ENCODE measurements at regions not wholly inside any gene's neighbourhood (a gene's known extent, or its start where the extent isn't known, plus 50 kb on each side); places are given as distances from the start of the nearest gene placed in this dataset.
"Not testable (repeated sequence)": the region's sequence is repeated elsewhere in the genome, so short reads cannot be mapped to it uniquely, and the experiment has no call there.

- DNase-seq: no peak
These were observed 117.7 kb upstream of the GRM7 start for GRCh38 chr3:6743067-6743720.

DNA sequence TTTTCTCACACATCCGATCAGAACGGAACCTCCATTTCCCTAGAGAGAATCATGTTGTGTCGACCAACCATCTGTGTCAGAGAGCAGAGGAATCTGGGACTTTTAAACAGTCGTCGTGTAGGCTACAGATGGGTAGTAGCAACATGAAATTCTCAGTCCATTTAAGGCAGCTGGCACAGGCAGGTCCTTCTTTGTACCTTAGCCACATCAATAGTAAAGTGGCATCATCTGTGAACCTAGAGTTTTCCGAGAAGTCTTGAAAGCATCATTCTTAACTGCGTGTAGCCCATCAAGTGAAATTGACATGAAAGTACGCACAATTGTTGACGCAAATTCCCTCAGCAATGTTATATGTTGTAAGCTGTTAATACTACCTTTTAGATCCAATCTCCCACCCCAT, 114.5 kb upstream of the GRM7 start:
- no peak for DNase-seq

GRCh38 chr3:6747017-6747416, 113.9 kb upstream of the GRM7 start:
- no peak for DNase-seq

DNA sequence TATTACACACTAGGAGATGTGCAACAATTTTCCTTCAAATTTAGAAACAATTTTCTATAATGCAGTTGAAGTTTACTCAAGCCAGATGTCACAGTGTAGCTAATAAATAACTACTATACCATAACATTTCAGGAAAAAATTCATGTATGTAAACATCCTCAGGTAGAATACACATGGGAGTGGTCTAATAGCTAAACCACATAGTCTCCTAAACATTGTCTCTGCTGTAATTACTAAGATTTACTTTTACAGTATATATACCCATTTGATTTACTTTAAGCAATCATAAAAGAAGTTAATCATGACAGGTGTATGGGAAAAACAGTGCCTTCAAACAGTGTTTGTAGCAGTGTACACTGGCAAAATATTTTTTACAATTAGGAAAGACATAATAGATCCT, 110.1 kb upstream of the GRM7 start:
- no peak for DNase-seq

- no peak for DNase-seq
These were observed 107.4 kb upstream of the GRM7 start for GRCh38 chr3:6753536-6753935.

DNA sequence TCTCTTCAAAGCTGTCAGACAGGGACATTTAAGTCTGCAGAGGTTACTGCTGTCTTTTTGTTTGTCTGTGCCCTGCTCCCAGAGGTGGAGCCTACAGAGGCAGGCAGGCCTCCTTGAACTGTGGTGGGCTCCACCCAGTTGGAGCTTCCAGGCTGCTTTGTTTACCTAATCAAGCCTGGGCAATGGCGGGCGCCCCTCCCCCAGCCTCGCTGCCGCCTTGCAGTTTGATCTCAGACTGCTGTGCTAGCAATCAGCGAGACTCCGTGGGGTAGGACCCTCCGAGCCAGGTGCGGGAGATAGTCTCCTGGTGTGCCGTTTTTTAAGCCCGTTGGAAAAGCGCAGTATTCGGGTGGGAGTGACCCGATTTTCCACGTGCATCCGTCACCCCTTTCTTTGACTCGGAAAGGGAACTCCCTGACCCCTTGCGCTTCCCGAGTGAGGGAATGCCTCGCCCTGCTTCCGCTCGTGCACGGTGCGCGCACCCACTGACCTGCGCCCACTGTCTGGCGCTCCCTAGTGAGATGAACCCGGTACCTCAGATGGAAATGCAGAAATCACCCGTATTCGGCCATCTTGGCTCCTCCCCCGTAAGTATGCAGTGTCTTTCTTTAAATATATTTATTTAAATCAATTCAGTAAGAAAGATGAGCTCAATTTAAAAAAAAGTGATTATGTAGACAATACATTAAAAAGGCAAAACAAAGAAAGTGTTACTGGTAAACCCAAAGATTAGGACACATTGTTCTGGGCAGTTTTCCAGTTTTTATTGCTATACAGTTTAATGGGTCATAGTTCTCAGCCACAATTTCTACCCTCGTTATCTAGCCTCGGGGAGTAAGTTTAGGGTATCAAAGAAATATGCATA, 91.2 kb upstream of the GRM7 start:
- DNase-seq: not testable (repeated sequence)

DNA sequence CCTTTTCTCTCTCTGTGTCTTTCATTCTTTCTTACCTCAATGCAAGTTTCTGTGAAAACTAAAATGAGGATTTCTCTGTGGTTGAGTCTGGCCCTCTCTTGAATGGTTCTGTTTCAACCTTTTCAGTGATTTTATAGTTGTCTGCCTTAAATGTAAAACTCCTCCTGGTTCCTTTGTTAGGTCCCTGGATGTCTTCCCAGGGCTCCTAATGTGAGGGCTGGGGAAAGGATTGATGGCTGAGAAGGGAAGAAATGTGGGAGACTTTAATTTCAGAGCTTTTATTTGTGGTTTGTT, 90.6 kb upstream of the GRM7 start:
- no peak for DNase-seq

GRCh38 chr3:6771171-6771570, 89.7 kb upstream of the GRM7 start:
- no peak for DNase-seq

GRCh38 chr3:6779140-6779539, 81.8 kb upstream of the GRM7 start:
- no peak for DNase-seq

DNA sequence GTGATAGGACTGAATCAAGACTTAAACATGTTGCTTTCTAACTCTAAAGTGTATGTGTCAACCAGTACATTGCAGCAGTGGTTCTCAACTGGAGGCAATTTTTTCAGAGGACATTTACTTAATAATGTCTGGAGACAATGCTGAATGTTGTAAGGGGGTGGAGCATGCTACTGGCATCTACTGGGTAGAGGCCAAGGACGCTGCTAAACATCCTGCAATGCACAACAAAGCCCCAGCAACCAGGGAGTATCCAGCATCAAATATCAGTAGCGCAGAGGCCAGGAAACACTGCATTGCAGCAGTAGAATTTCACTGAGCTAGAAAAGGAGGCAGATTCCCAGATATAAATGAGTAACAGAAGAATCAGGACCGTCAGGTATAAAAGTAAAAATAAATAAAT, 79.8 kb upstream of the GRM7 start:
- no peak for DNase-seq

DNA sequence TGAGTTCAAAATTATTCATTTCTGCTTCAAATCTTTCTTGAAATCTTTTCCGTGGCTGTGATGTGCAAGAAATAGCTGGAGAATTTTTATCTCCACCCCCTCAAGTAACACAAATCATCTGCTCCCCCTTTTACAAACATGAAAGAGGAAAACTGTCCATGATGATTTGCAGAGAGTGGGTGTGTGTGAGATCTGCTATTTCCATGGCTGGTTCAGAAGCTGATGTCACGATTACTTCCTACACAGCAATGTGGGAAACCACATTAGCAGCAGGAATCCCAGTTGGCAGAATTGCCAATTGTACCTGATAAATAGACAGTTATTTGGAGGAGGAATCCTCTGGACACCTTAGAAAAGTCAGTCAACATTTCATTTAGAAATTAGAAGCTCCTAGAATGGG, 75.2 kb upstream of the GRM7 start:
- DNase-seq: no peak

- DNase-seq: no peak
These were observed 69.8 kb upstream of the GRM7 start for GRCh38 chr3:6791161-6791560.

DNA sequence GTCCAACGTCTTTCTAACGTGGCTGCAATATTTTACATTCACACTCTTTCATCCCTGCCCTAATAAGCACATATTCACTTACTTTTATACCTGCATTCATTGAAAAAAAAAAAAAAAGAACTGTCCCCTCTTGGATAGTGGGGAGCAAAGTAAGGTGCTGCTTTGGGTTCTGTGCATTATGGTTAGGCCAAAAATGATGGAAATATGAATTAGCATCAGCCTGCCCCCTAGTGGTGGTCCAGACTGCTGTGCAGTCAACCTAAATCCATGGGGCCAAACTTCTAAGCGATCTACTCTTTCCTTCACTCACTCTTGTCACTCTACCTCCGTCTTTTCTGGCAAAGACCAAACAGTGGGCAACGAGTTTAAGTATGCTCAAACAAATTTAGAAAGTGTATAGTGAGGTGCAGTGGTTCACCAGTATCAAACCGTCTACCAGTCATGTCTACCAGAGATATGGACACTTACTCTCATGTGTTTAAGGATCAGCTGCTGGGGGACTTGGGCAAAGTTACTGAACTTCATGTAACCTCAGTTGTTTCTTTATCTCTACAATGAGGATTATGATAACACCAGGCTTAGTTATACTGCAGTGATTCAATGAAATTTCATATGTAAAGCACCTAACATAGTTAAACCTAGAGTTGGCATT, 61.5 kb upstream of the GRM7 start:
- DNase-seq: no peak

- no peak for DNase-seq
These were observed 57.3 kb upstream of the GRM7 start for GRCh38 chr3:6803619-6804018.

- no peak for DNase-seq
These were observed 55.7 kb upstream of the GRM7 start for GRCh38 chr3:6805236-6805635.

DNA sequence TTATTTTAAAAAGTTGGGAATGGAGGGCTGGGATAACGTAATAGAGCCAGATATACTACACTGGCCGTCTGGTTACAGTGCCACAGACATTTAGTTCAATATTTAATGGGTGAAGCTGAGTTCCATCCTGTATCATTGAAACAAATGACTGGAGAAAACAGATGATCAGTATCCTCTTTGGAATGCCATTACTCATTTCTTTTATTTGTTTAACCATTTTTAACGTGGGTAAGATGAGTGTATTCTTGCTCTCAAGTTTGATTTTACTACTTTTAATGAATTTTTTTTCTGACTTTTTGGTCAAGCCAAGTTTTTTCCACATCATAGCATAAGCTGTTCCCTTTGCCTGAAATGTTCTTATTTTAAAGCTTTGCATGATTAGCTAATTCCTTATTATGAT, 53.9 kb upstream of the GRM7 start:
- no peak for DNase-seq

DNA sequence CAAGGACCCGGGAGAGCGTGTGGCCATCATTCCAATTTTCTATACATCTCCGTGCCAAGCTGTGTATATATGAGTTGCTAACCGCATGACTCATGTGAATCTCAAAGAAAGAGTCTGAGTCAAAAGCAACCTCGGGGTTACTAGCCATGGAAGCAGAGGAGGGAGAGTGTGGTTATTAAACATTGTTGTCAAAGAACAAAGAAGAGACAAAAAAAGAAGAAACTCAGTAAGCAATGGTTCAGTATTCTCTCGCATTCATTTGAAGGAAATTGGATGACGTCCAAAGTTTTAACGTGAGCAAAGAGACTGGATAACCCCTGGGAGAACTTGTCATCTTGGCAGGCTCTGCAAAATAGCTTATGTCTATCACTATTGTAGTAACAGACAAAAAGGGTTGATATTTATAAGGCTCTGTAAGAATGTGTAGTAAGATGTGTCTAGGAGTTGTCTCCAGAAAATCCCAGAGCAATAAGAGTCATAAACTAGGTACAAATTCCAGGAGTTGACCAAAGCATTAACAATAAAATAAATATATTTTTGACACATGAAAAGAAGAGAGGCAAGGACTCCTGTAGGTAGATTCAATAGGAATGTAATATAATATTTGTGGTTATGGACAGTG, 52.8 kb upstream of the GRM7 start:
- DNase-seq: no peak

GRCh38 chr3:6809349-6809748, 51.6 kb upstream of the GRM7 start:
- no peak for DNase-seq
